Stimulated activated naive CD8-positive, alpha-beta T cell treated with anti-CD3 and anti-CD28 coated beads, Interleukin-15, amount 100 ng/mL, for 72 hours (primary cell): ENCODE measurements at regions not wholly inside any gene's neighbourhood (a gene's known extent, or its start where the extent isn't known, plus 50 kb on each side); places are given as distances from the start of the nearest gene placed in this dataset.
"Not testable (repeated sequence)": the region's sequence is repeated elsewhere in the genome, so short reads cannot be mapped to it uniquely, and the experiment has no call there.

Experiments
- ATAC-seq: fragments of 150-1000 bp; cut with Tn5 transposase; 2 replicates; pipeline ENCODE4 v1.10.0; 2021; ENCODE audit warnings: mild to moderate bottlenecking, moderate library complexity
- DNase-seq, 2 donors: peaks; one replicate each; pipeline ENCODE4 v3.0.0; 2021 to 2022
- H3K27ac Mint-ChIP-seq, 2 donors: one replicate each; pipeline ENCODE4 v1.8.0; 2022; ENCODE audit warnings: mild to moderate bottlenecking in 2 of 2, mixed read lengths in 2 of 2, moderate library complexity in 2 of 2
- H3K27me3 Mint-ChIP-seq: one replicate; pipeline ENCODE4 v1.8.0; 2022; ENCODE audit warnings: mixed read lengths
- H3K4me1 Mint-ChIP-seq: one replicate; pipeline ENCODE4 v1.8.0; 2022; ENCODE audit warnings: mild to moderate bottlenecking, mixed read lengths
- H3K4me3 Mint-ChIP-seq, 2 donors: one replicate each; pipeline ENCODE4 v1.8.0; 2022; ENCODE audit warnings: mild to moderate bottlenecking in 2 of 2, mixed read lengths in 2 of 2, moderate library complexity in 1 of 2
- H3K9me3 Mint-ChIP-seq, 2 donors: one replicate each; pipeline ENCODE4 v1.8.0; 2022; ENCODE audit warnings: mixed read lengths in 2 of 2

DNA sequence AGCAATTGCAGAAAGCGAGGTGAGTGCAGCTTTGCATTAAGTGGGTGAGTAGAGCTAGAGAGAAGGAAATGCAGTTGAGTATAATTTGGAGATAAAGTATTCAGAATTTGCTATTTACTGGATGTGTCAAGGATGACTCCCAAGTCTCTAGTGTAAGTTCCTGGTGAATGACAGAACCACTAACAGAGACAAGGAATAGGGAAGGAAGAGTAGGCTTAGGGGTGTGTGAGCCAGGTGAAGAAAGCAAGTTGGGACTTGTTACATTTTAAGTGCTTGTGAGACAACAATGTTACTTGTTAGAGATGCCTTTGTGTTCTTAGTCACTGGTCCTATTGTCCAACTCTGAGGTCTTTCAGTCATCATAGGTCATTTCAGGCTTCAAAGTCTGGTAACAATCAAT is 70.8 kb downstream of the TBC1D26 start:
- H3K4me3 Mint-ChIP-seq: not testable (repeated sequence)

DNA sequence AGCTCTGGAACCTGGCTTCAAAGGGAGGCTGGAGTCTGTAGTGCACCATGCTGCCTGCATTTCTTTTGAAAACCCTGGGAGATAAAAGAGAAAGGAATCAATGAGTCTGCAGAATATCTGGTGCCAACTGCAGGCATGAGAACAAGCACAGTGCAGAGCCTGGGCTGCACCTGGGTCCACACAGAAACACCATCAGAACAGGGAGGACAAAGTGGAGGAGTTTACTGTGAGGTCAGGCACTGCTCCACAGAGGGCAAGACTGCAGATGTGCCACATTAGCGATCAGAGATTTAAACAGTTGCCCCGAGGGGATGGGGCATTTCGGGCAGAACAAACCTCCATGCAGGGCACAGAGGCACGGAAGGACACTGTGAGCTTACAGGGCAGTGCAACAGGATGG is 74.7 kb downstream of the TBC1D26 start:
- not testable (repeated sequence) for H3K4me3 Mint-ChIP-seq, DNase-seq, H3K9me3 Mint-ChIP-seq, H3K27ac Mint-ChIP-seq, ATAC-seq, H3K4me1 Mint-ChIP-seq, H3K27me3 Mint-ChIP-seq

More for the DNA sequence above, 70.8 kb downstream of the TBC1D26 start:
- not testable (repeated sequence) for H3K27ac Mint-ChIP-seq, ATAC-seq, DNase-seq, H3K9me3 Mint-ChIP-seq, H3K27me3 Mint-ChIP-seq, H3K4me1 Mint-ChIP-seq

GRCh38 chr17:15813388-15813787 is 81.3 kb downstream of the TBC1D26 start:
- not testable (repeated sequence) for DNase-seq

GRCh38 chr17:15814003-15814402 is 81.9 kb downstream of the TBC1D26 start:
- not testable (repeated sequence) for ATAC-seq, H3K4me3 Mint-ChIP-seq, H3K4me1 Mint-ChIP-seq, H3K27me3 Mint-ChIP-seq, H3K27ac Mint-ChIP-seq, DNase-seq, H3K9me3 Mint-ChIP-seq

More at GRCh38 chr17:15813388-15813787, 81.3 kb downstream of the TBC1D26 start:
- not testable (repeated sequence) for H3K27me3 Mint-ChIP-seq, H3K4me3 Mint-ChIP-seq, H3K9me3 Mint-ChIP-seq, H3K27ac Mint-ChIP-seq, ATAC-seq, H3K4me1 Mint-ChIP-seq

DNA sequence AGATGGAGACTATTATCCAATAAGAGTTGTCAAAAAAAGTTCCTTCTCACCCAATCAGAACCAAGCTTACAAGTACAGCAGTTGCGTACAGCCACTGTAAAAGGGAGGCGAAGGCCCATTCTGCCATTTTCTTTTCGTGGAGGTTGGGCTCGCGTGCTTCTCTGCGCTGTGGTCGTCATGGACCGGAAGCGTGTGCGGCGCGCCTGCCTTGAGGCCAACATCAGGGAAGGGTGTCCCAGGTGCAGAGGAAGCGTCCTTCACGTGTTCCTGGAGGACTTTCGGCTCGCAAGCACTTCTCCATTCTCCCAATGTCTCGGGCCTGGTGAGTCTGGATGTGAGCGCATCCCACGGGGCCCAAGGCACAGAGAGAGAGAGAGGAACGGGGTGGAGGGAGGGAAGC is 85.8 kb downstream of the TBC1D26 start:
- H3K4me3 Mint-ChIP-seq, DNase-seq, H3K9me3 Mint-ChIP-seq, H3K4me1 Mint-ChIP-seq, H3K27me3 Mint-ChIP-seq, H3K27ac Mint-ChIP-seq, ATAC-seq: not testable (repeated sequence)

- DNase-seq, H3K27me3 Mint-ChIP-seq, ATAC-seq, H3K4me3 Mint-ChIP-seq, H3K9me3 Mint-ChIP-seq, H3K27ac Mint-ChIP-seq, H3K4me1 Mint-ChIP-seq: not testable (repeated sequence)
Observed at GRCh38 chr17:15822280-15822679, 90.2 kb downstream of the TBC1D26 start.

- not testable (repeated sequence) for H3K27me3 Mint-ChIP-seq, H3K27ac Mint-ChIP-seq, H3K9me3 Mint-ChIP-seq, H3K4me3 Mint-ChIP-seq
- H3K4me1 Mint-ChIP-seq: peaks cover 38% of the 10 kb centered on the region
- DNase-seq (peak; percentile 70 to 71), ATAC-seq (peak; percentile 80)
Observed at GRCh38 chr17:15828727-15829314, 96.7 kb downstream of the TBC1D26 start.

DNA sequence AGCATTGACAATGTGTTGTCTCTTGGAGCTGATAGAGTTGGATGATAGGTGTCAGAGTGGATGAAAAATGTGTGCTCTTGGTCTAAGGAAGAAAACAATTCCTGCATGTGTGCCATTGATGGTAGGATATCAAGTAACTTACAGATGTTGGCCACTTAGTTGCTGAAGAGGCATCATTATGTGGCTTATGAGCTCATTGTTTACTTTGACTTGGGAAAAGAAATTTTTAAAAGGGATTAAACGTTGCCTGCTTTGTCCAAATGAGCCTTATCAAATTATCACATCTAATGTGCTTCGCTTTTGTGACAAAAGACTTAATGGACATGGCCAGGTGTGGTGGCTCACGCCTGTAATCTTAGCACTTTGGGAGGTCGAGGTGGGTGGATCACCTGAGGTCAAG is 98.1 kb downstream of the TBC1D26 start:
- DNase-seq, H3K4me3 Mint-ChIP-seq, H3K9me3 Mint-ChIP-seq, ATAC-seq, H3K27me3 Mint-ChIP-seq: not testable (repeated sequence)
- peak overlapping the region in 1 of 2 donors; percentile 19 for H3K27ac Mint-ChIP-seq
- H3K4me1 Mint-ChIP-seq: peaks cover 42% of the 10 kb centered on the region

DNA sequence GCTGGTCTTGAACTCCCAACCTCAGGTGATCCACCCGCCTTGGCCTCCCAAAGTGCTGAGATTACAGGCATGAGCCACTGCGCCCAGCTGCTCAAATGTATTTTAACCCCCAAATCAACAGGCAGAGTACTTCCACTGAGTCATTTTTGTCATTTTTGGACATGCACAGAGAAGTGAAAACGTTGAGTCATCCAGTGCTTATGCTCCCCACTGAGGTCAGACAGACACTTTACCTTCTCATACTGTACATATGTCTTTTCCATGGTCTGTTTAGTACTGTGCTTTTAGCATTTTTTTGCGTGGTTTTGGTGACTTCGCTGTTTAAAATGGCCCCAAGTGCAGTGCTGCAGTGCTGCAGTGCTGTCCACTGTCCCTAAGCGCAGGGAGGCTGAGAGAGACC is 99.1 kb downstream of the TBC1D26 start:
- peak overlapping the region in 1 of 2 donors; percentile 75 for H3K27ac Mint-ChIP-seq
- not testable (repeated sequence) for H3K27me3 Mint-ChIP-seq, H3K4me3 Mint-ChIP-seq, H3K9me3 Mint-ChIP-seq
- peak; percentile 36 to 60 for DNase-seq
- H3K4me1 Mint-ChIP-seq: peaks cover 42% of the 10 kb centered on the region
- ATAC-seq: peak; percentile 91

DNA sequence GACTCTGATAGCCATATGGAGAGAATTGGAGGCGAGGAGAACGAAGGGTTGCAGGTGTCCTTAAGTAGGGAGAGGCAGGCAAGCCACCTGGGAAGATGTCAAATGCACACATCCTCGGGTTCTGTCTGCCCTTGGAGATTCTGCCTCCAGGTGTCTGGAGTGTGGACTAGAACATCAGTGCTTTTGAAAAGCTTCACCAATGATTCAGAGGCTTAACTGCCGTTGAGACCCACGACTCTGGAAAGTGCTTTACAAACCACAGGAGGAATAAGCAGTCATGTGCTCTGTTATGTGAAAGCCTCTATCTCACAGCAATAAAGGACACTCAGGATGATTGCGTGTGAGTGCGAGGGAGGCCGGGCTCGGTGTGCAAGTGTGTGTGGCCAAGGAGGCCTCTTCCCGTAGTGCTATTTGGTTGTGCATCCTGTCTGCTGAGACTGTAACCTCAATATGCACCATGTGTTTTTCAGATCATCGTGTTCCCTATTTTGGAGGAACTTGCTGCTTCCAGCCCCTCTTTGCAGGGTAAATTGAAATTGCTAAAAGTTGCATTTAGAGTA is 100.9 kb downstream of the TBC1D26 start:
- Mint-ChIP-seq H3K4me3 (peak overlapping the region; percentile 1 to 3), H3K27ac (peak overlapping the region in 1 of 2 donors; percentile 52)
- peak; percentile 51 for ATAC-seq

GRCh38 chr17:15833890-15834289 is 101.8 kb downstream of the TBC1D26 start:
- H3K9me3 Mint-ChIP-seq, H3K27me3 Mint-ChIP-seq, ATAC-seq, H3K27ac Mint-ChIP-seq, DNase-seq: not testable (repeated sequence)
- Mint-ChIP-seq H3K4me1 (peaks cover 38% of the 10 kb centered on the region), H3K4me3 (peak overlapping the region in 1 of 2 donors; percentile 6)

More for the DNA sequence above, 100.9 kb downstream of the TBC1D26 start:
- H3K9me3 Mint-ChIP-seq, H3K27me3 Mint-ChIP-seq: not testable (repeated sequence)
- peak; percentile 15 to 26 for DNase-seq
- peaks cover 42% of the 10 kb centered on the region for H3K4me1 Mint-ChIP-seq

DNA sequence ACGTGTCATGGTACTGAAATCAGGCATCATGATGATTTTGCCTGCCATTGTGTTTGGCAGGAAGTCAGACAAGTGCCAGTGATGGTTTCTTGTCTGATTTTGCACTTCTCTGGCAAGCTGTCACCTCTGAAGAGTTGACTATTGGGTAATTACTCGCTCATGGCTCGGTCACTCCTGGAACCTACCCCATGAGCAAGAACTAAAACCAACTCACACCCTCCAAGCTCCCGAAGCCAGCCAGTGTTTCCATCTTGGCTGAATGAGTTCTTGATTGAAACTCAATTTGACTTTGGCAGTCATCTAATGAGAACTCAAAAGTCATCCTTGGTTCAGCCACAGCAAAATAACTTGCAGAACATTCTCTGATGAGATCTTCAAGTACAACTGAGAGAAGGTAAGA is 103.4 kb downstream of the TBC1D26 start:
- H3K27ac Mint-ChIP-seq, H3K4me3 Mint-ChIP-seq, H3K27me3 Mint-ChIP-seq, DNase-seq, ATAC-seq, H3K9me3 Mint-ChIP-seq: not testable (repeated sequence)
- H3K4me1 Mint-ChIP-seq: peaks cover 31% of the 10 kb centered on the region

DNA sequence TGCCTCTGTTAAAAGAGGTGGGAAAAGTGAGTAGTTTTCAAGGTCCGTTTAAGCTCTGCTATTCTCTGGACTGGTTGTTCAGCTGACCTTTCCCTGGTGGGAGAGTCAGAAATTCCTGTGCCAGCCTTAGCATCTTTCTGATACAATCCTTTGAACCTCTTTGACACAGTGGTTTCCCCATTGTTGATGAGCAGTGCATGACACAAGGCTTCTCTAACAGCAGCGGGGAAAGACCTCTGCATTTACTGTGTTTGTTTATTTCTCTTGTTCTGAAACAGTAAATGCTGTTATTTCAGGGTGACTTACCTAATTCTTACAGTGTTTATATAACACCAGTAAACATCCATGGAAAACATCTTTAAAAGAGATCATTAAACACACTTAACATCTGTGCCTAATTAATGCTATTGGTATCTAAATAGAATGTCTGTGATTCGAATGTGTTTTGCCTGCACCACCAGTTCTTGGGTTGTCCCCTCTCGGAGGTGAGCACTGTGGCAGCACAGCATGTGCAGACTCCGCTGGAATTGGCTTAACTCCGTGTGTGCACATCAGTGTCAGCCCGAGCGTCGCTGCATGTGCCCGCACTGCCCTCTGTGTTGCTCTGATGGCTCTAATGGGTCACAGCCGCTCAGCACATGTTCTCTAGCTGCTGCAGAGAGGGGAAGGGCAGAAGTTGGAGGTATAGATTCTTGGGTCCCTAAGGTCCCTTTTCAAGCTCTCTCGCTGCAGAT is 104.3 kb downstream of the TBC1D26 start:
- not testable (repeated sequence) for H3K27ac Mint-ChIP-seq, ATAC-seq, H3K4me3 Mint-ChIP-seq, DNase-seq, H3K9me3 Mint-ChIP-seq, H3K27me3 Mint-ChIP-seq
- peaks cover 25% of the 10 kb centered on the region for H3K4me1 Mint-ChIP-seq

GRCh38 chr17:15836991-15837390 is 104.9 kb downstream of the TBC1D26 start:
- not testable (repeated sequence) for DNase-seq, H3K27me3 Mint-ChIP-seq, H3K4me3 Mint-ChIP-seq, ATAC-seq, H3K27ac Mint-ChIP-seq, H3K9me3 Mint-ChIP-seq
- peaks cover 19% of the 10 kb centered on the region for H3K4me1 Mint-ChIP-seq

DNA sequence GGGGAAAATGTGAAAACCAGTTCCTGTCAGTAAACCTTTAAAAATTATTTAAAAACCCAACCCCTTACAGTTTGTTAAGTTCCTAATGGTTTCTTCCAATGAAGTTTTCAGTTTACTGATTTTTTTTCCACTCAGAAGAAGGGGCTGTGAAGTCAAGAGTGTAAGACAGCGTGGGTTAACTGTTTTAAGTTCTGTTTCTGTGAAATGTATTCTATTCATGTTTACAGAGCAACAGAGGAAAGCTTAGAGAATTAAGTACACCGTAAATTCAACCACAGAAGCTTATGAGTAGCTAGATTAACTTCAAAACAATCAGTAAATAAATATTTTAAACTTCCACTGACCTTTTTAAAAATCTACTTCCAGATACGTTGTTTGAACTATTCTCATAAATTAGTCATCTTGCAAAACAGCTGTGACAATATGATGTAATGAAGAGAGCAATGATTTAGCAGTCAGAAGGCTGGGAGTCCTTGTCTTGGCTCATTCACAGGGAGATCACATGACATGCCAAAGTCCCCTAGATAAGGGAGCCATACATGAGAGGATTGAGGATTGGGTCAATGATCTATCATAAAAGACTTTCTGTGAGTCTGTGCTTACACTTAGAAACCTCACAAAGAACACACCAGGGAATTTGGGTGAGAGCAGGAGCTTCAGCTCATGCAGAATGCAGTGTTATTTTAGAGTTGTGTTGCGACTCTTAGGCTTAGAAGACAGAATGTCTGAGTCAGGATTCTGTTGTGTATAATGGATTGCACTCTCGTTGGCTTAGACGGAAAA is 97.3 kb upstream of the ADORA2B start:
- not testable (repeated sequence) for H3K4me3 Mint-ChIP-seq, H3K27me3 Mint-ChIP-seq, H3K27ac Mint-ChIP-seq, DNase-seq, H3K9me3 Mint-ChIP-seq, ATAC-seq
- H3K4me1 Mint-ChIP-seq: peaks cover 15% of the 10 kb centered on the region
